Body of pancreas (tissue), 4 donors: ENCODE measurements at regions not wholly inside any gene's neighbourhood (a gene's known extent, or its start where the extent isn't known, plus 50 kb on each side); places are given as distances from the start of the nearest gene placed in this dataset.

Experiments
- CTCF ChIP-seq, 7 experiments: fragments of 450-650 bp in 4 of 7; fragments of 200-600 bp in 3 of 7; sonication (generic) in 3 of 7; IDR thresholded peaks; one replicate each; pipeline ENCODE4 v1.5.1; 2016 to 2019; ENCODE audit warnings: antibody characterized with exemption in 7 of 7
- POLR2A ChIP-seq, 3 donors: fragments of 450-650 bp; IDR thresholded peaks; one replicate each; pipeline ENCODE4 v1.6.1; 2016; ENCODE audit warnings: antibody characterized with exemption in 3 of 3, mild to moderate bottlenecking in 2 of 3

GRCh38 chr6:122302067-122302466 is 97.4 kb upstream of the HSF2 start:
- TF ChIP-seq CTCF (IDR thresholded peaks at IDR 0.05), result no peak
- TF ChIP-seq POLR2A (IDR thresholded peaks at IDR 0.05), result no peak
